Choroid plexus epithelial cell (primary cell): ENCODE measurements at regions not wholly inside any gene's neighbourhood (a gene's known extent, or its start where the extent isn't known, plus 50 kb on each side); places are given as distances from the start of the nearest gene placed in this dataset.

ENCODE experiments used
- DNase-seq: peaks from one replicate; pipeline ENCODE4 v3.0.0-alpha.2; 2010; ENCODE audit warnings: low read depth
- H3K4me3 ChIP-seq: 2 replicates; pipeline ENCODE4 v1.5.1; 2011; ENCODE audit warnings: low read depth, mild to moderate bottlenecking, control low read depth, low read length, moderate library complexity
- TF ChIP-seq, protein P1 (sequence below): conservative IDR thresholded peaks from 2 replicates; pipeline ENCODE4 v1.5.1; 2011; ENCODE audit warnings: low read depth, mild to moderate bottlenecking, control low read depth, inconsistent platforms, low read length, moderate library complexity

DNA sequence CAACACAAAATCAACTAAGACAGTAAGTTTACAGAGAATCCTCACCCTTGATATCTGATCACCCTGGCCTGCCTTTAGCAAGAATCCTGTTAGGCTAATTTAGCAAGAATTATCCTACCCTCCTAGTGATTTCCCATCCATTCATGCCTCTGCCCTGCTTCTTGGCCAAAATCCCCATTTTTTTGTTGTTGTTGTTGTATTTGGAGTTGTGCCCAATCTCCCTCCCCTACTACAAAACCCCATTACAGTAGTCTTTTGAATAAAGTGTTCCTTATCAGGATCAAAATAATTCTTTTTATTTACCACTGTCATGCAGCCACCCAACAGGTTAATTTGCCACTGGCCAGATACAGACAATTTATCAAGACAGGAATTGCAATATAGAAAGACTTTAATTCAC lies 58.5 kb upstream of the CLINT1 start:
- DNase-seq, result peak; percentile 6
- TF ChIP-seq, protein P1, sequence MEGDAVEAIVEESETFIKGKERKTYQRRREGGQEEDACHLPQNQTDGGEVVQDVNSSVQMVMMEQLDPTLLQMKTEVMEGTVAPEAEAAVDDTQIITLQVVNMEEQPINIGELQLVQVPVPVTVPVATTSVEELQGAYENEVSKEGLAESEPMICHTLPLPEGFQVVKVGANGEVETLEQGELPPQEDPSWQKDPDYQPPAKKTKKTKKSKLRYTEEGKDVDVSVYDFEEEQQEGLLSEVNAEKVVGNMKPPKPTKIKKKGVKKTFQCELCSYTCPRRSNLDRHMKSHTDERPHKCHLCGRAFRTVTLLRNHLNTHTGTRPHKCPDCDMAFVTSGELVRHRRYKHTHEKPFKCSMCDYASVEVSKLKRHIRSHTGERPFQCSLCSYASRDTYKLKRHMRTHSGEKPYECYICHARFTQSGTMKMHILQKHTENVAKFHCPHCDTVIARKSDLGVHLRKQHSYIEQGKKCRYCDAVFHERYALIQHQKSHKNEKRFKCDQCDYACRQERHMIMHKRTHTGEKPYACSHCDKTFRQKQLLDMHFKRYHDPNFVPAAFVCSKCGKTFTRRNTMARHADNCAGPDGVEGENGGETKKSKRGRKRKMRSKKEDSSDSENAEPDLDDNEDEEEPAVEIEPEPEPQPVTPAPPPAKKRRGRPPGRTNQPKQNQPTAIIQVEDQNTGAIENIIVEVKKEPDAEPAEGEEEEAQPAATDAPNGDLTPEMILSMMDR, result no peak
- no peak overlapping the region for H3K4me3 ChIP-seq

DNA sequence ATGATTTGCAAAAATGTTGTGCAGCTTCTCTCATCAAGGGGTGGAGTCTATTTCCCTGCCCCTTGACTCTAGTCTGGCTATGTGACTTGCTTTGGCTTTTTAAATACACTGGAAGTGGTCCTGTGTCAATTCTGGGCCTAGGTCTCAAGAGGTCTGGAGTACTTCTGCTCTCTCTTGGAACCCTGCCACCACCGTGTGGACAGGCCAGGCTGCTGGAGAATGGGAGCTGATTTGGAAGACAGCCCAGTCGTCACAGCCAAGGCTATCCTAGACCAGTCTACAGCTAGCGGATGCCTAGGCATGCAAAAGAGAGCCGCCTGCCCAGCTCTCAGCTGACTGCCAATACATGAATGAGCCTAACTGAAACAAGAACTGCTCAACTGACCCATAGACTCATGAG lies 56.7 kb upstream of the CLINT1 start:
- H3K4me3 ChIP-seq, result no peak overlapping the region
- DNase-seq, result peak; percentile 56
- TF ChIP-seq, protein P1, result no peak

- no peak for DNase-seq
- H3K4me3 ChIP-seq, result no peak overlapping the region
- TF ChIP-seq, protein P1, result no peak
Measured at GRCh38 chr5:157914151-157914788, 55.3 kb upstream of the CLINT1 start.

DNA sequence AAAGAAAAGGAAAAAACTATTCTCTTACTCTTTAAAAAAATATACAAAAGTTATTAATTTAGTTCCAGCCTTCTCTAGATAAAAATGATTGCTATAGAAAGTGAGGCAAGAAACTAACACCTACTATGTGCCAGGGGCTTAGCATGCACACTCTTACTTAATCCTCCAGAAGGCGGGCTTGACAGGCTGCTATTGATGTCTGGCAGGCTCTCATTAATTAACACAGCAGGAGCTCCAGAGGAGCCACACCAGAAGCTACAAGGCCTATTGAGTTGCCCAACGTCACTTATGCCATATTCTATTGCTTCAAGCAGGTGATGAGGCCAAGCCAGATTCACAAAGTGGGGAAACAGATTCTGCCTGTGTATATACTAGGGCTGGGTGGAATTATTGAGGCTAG lies 54.6 kb upstream of the CLINT1 start:
- H3K4me3 ChIP-seq, result no peak overlapping the region
- TF ChIP-seq, protein P1, result no peak
- no peak for DNase-seq

DNA sequence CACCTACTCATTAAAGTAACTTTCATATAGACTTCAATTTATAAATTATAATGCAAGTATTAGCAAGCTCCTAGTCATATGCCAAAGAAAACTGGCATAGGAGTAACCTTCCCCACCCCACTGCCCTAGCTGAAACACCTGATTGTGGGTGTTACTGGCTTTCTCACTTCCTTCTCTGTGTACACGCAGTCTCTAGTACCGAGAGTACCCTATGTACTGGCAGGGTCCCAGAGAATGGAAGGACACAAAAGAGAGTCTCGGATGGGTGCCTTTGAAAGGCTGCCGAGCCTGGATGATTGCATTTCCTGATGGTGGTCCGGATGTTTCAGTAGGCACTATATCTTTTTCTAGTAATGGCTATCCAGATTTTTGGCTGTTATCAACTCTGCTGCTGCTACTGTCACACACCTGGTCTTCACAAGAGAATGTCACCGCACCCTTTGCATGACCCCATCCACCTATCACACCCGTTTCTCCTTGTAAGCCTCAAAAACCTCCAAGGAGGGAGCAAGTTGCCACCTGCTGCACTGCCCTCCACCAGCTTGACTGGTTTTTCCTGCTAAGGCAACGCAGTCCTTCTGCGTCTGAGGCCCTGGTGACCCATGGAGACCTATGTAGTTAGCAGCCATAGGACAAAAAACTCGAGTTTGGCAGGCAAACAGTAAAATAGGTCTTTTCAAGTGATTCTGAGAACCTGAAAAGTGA lies 53.8 kb upstream of the CLINT1 start:
- no peak for DNase-seq
- no peak overlapping the region for H3K4me3 ChIP-seq
- TF ChIP-seq, protein P1, result no peak

DNA sequence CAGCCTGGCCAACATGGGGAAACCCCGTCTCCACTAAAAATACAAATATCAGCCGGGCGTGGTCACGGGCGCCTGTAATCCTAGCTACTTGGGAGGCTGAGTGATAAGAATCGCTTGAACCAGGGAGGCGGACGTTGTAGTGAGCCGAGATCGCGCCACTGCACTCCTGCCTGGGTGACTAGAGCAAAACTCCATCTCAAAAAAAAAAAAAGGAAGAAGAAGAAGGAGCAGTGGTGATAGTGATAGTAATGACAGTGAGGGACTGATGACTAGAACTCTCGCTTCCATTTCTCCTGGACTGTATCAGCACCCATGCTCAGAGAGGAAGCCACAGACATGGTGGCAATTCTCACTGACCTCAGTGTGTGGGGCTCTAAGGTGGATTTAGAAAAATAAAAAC lies 52.6 kb upstream of the CLINT1 start:
- TF ChIP-seq, protein P1, result no peak
- H3K4me3 ChIP-seq, result no peak overlapping the region
- DNase-seq, result no peak
